ENCODE measurements at regions not wholly inside any gene's neighbourhood (a gene's known extent, or its start where the extent isn't known, plus 50 kb on each side); places are given as distances from the start of the nearest gene placed in this dataset.

DNA sequence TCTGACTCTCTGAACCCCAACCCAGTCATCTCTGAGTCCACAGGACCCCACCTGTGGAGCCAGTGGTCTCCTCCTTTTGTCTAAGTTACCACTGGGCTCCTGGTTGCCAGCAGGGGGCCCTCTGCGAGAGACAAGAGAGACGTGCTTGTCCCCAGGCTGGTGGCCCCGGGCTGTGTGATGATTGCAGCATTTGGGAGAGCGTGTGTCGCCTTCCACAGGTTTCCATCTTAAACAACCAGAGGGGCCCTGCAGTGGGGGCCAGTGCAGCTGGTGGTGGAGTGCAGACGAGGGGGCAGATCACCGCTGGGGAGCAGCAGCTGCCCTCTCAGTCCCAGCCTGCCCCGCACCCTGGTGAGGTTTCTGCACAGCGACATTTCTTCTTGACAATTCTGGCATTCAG, 122.4 kb upstream of the PPP2R2D start:
- no peak for FAIRE-seq

More for the DNA sequence above, 122.4 kb upstream of the PPP2R2D start:
- Histone ChIP-seq H2AFZ (ENCODE audit: control insufficient read depth, low read depth, low read length) (no peak overlapping the region), H3K4me3 (no peak overlapping the region), H3K9me3 (replicated peaks; ENCODE audit: control insufficient read depth, insufficient read depth, low read length) (peaks cover 9% of the 10 kb centered on the region; the same call in 1 of the 3 replicates), H3K36me3 (ENCODE audit: control insufficient read depth in 2 of 2, insufficient read depth in 2 of 2, low read length in 1 of 2) (no peaks in the 10 kb centered on the region), H3K27ac (ENCODE audit: control insufficient read depth, insufficient read depth) (no peak overlapping the region), H4K20me1 (ENCODE audit: control insufficient read depth, insufficient read depth) (no peaks in the 10 kb centered on the region), H3K9ac (ENCODE audit: control insufficient read depth, insufficient read depth, low read length) (no peak overlapping the region), H3K27me3 (replicated peaks in 1 of 2; ENCODE audit: control insufficient read depth in 2 of 2, insufficient read depth in 2 of 2, low read length in 1 of 2) (no peaks in the 10 kb centered on the region), H3K4me1 (ENCODE audit: control insufficient read depth, insufficient read depth, low read length) (no peaks in the 10 kb centered on the region), H3K79me2 (ENCODE audit: control insufficient read depth, insufficient read depth, low read length) (no peaks in the 10 kb centered on the region), H3K4me2 (ENCODE audit: control insufficient read depth, insufficient read depth) (no peak overlapping the region)
- ChIA-PET SMC1A (ENCODE audit: uncharacterized antibody, unreplicated experiment) (no interaction called here), POLR2A (no interaction called here), RAD21 (ENCODE audit: unreplicated experiment) (no interaction called here), CTCF (no interaction called here)
- no TSS peak for BruUV-seq (replicated peaks)
- TF ChIP-seq, protein P1, sequence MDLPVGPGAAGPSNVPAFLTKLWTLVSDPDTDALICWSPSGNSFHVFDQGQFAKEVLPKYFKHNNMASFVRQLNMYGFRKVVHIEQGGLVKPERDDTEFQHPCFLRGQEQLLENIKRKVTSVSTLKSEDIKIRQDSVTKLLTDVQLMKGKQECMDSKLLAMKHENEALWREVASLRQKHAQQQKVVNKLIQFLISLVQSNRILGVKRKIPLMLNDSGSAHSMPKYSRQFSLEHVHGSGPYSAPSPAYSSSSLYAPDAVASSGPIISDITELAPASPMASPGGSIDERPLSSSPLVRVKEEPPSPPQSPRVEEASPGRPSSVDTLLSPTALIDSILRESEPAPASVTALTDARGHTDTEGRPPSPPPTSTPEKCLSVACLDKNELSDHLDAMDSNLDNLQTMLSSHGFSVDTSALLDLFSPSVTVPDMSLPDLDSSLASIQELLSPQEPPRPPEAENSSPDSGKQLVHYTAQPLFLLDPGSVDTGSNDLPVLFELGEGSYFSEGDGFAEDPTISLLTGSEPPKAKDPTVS (IDR thresholded peaks at IDR 0.05; ENCODE audit: low read depth, low read length): no peak
- no peak for TF ChIP-seq ZSCAN29 (IDR thresholded peaks at IDR 0.05)
- TF ChIP-seq CBFB (IDR thresholded peaks at IDR 0.05; ENCODE audit: low read depth): no peak
- TF ChIP-seq LARP7 (IDR thresholded peaks at IDR 0.05): no peak
- TF ChIP-seq NFYA (IDR thresholded peaks at IDR 0.05; ENCODE audit: borderline replicate concordance, low read depth, low read length): no peak
- TF ChIP-seq BHLHE40 (IDR thresholded peaks at IDR 0.05; ENCODE audit: borderline replicate concordance in 1 of 2, low read depth in 2 of 2, low read length in 1 of 2): no peak
- TF ChIP-seq, protein P2, sequence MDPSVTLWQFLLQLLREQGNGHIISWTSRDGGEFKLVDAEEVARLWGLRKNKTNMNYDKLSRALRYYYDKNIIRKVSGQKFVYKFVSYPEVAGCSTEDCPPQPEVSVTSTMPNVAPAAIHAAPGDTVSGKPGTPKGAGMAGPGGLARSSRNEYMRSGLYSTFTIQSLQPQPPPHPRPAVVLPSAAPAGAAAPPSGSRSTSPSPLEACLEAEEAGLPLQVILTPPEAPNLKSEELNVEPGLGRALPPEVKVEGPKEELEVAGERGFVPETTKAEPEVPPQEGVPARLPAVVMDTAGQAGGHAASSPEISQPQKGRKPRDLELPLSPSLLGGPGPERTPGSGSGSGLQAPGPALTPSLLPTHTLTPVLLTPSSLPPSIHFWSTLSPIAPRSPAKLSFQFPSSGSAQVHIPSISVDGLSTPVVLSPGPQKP (IDR thresholded peaks at IDR 0.05; ENCODE audit: low read depth, low read length): no peak
- TF ChIP-seq, protein P3, sequence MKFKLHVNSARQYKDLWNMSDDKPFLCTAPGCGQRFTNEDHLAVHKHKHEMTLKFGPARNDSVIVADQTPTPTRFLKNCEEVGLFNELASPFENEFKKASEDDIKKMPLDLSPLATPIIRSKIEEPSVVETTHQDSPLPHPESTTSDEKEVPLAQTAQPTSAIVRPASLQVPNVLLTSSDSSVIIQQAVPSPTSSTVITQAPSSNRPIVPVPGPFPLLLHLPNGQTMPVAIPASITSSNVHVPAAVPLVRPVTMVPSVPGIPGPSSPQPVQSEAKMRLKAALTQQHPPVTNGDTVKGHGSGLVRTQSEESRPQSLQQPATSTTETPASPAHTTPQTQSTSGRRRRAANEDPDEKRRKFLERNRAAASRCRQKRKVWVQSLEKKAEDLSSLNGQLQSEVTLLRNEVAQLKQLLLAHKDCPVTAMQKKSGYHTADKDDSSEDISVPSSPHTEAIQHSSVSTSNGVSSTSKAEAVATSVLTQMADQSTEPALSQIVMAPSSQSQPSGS (IDR thresholded peaks at IDR 0.05; ENCODE audit: low read length): no peak
- no peak for TF ChIP-seq ZNF207 (IDR thresholded peaks at IDR 0.05; ENCODE audit: borderline replicate concordance)
- in situ Hi-C loops (cut with MboI): no loop called here
- intact Hi-C loops (cut with micrococcal nuclease; ENCODE audit: unreplicated experiment): no loop called here
- DNase-seq (ENCODE audit: low read depth, low spot score) (no peak), ATAC-seq (no peak)
- WGBS (ENCODE audit: insufficient coverage, insufficient replicate concordance, low lambda C conversion rate, missing lambda C conversion rate): 9% methylated on average over 9 of the region's 9 CpGs
